ENCODE measurements at regions not wholly inside any gene's neighbourhood (a gene's known extent, or its start where the extent isn't known, plus 50 kb on each side); places are given as distances from the start of the nearest gene placed in this dataset.

DNA sequence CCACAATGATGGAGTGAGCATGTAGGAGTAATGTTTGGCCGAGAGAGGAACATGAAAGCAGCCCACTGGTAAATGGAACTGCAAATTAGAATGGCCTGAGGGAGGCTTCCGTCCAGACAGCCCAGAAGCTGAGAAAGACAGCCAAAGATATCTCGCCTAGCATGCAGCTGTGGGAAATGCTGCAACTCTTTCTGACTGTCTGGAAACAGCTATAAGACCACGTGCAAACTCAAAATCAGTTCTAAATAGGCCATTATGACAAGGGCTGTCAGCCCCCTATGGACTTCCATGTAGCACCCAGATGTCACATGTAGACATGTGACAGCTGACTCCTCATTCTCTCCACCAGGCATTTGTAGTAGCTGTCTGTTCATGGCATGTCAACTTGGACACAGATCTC, 62.9 kb upstream of the ATP1A1 start (continued):
- TF ChIP-seq ZNF592 (IDR thresholded peaks at IDR 0.05) (no peak), PRPF4 (IDR thresholded peaks at IDR 0.05; ENCODE audit: insufficient read depth, low read depth, low read length, poor library complexity, severe bottlenecking) (no peak), MEF2A (IDR thresholded peaks at IDR 0.05; ENCODE audit: control insufficient read depth, low read depth, low read length) (no peak), U2AF1 (optimal IDR thresholded peaks at IDR 0.05; ENCODE audit: low read depth, low read length) (no peak), E2F3 (CRISPR knock-in tag; IDR thresholded peaks at IDR 0.05) (no peak), TFAP4 (CRISPR knock-in tag; IDR thresholded peaks at IDR 0.05; ENCODE audit: borderline replicate concordance) (no peak)

Measured in K562 (cell line).